MCF 10A (cell line): ENCODE measurements at regions not wholly inside any gene's neighbourhood (a gene's known extent, or its start where the extent isn't known, plus 50 kb on each side); places are given as distances from the start of the nearest gene placed in this dataset.
A peak's percentile ranks its signal among the peaks of the same experiment; 100 is the strongest.

Experiments
- BruUV-seq: library from RNA; stranded (reverse); fragments of 400-500 nt; replicated peaks from 2 replicates; lab custom pipeline; 2021; lab: Mats Ljungman, UMichigan
- CTCF ChIA-PET: fragments of 300-600 bp; sonication (Branson Sonifier 250); formaldehyde crosslinking; extraction: SDS; loops from one replicate; lab custom pipeline; 2021; ENCODE audit warnings: antibody characterized with exemption, inconsistent platforms; lab: Yijun Ruan, JAX
- POLR2A ChIA-PET: fragments of 300-600, 350-650 bp; sonication (Branson Sonifier 250); formaldehyde crosslinking; extraction: SDS; loops from one replicate; lab custom pipeline; 2020; ENCODE audit warnings: antibody characterized with exemption, inconsistent platforms; lab: Yijun Ruan, JAX
- DNase-seq: peaks from one replicate; pipeline ENCODE4 v3.0.0-alpha.2; 2018; ENCODE audit not compliant: unreplicated experiment
- H3K27ac Mint-ChIP-seq: one replicate; pipeline ENCODE4 v1.8.0; 2022; ENCODE audit warnings: mild to moderate bottlenecking, low read depth, mixed read lengths; ENCODE audit not compliant: unreplicated experiment
- H3K27me3 Mint-ChIP-seq: one replicate; pipeline ENCODE4 v1.8.0; 2022; ENCODE audit warnings: mixed read lengths; ENCODE audit not compliant: insufficient read depth, unreplicated experiment
- H3K36me3 Mint-ChIP-seq: one replicate; pipeline ENCODE4 v1.8.0; 2022; ENCODE audit warnings: mild to moderate bottlenecking, moderate library complexity, mixed read lengths; ENCODE audit not compliant: insufficient read depth, unreplicated experiment
- H3K4me1 Mint-ChIP-seq: one replicate; pipeline ENCODE4 v1.8.0; 2022; ENCODE audit warnings: mixed read lengths; ENCODE audit not compliant: insufficient read depth, unreplicated experiment
- H3K4me3 Mint-ChIP-seq: one replicate; pipeline ENCODE4 v1.8.0; 2022; ENCODE audit warnings: mild to moderate bottlenecking, moderate library complexity, mixed read lengths; ENCODE audit not compliant: unreplicated experiment
- H3K9me3 Mint-ChIP-seq: one replicate; pipeline ENCODE4 v1.8.0; 2022; ENCODE audit warnings: mixed read lengths; ENCODE audit not compliant: unreplicated experiment
- intact Hi-C: fragments of 100-400 bp; cut with micrococcal nuclease; formaldehyde crosslinking; loops from 2 replicates; pipeline ENCODE4 v1.14.1; 2022
- TF ChIP-seq, protein P1 (sequence below): fragments of 200-600 bp; IDR thresholded peaks from one replicate; pipeline ENCODE4 v1.8.0; 2022; ENCODE audit warnings: antibody characterized with exemption, mild to moderate bottlenecking; ENCODE audit not compliant: unreplicated experiment

DNA sequence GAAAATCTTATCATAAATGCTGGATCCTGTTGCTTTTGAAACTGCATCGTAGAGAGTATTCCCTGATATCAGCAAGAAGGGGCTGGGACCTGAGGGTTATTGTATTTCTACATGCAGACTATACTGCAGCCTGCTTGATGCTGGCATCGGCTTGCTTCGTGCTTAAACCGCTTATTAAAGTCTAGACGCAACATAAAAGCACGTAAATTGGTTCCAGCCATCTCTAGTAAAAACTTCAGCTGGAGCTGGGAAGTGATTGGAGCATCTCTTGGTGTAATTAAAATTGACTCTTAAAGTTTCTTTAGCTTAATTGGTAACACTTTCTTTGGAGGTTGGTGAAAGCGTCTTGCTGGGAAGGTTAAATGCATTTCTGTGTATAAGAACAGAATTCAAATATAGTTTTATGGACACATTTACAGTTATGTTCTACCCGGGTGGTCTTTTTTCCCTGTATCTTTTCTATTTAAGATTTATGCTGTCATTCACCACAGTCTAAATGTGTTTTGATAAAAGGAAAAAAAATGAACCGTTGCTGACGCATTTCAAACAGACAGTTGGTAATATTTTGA is 139.0 kb upstream of the JAG1 start:
- ChIA-PET CTCF (interaction anchor here (0.6 to 1.0 kb wide), 3 partner anchors 96 to 1381 kb away, joined by 3 to 5 read pairs (median 3); no protein-coding TSS in a partner anchor), POLR2A (interaction anchor here (0.7 to 1.0 kb wide), 2 partner anchors 66 to 139 kb away, joined by 3 read pairs; no protein-coding TSS in a partner anchor)
- no peaks in the 10 kb centered on the region for H3K9me3 Mint-ChIP-seq
- H3K36me3 Mint-ChIP-seq = no peaks in the 10 kb centered on the region
- no peak for DNase-seq
- intact Hi-C loops = no loop called here
- H3K4me3 Mint-ChIP-seq = no peak overlapping the region
- no peak overlapping the region for H3K27ac Mint-ChIP-seq
- TF ChIP-seq, protein P1, sequence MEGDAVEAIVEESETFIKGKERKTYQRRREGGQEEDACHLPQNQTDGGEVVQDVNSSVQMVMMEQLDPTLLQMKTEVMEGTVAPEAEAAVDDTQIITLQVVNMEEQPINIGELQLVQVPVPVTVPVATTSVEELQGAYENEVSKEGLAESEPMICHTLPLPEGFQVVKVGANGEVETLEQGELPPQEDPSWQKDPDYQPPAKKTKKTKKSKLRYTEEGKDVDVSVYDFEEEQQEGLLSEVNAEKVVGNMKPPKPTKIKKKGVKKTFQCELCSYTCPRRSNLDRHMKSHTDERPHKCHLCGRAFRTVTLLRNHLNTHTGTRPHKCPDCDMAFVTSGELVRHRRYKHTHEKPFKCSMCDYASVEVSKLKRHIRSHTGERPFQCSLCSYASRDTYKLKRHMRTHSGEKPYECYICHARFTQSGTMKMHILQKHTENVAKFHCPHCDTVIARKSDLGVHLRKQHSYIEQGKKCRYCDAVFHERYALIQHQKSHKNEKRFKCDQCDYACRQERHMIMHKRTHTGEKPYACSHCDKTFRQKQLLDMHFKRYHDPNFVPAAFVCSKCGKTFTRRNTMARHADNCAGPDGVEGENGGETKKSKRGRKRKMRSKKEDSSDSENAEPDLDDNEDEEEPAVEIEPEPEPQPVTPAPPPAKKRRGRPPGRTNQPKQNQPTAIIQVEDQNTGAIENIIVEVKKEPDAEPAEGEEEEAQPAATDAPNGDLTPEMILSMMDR = no peak
- BruUV-seq = no TSS peak
- H3K27me3 Mint-ChIP-seq = no peaks in the 10 kb centered on the region
- no peaks in the 10 kb centered on the region for H3K4me1 Mint-ChIP-seq

DNA sequence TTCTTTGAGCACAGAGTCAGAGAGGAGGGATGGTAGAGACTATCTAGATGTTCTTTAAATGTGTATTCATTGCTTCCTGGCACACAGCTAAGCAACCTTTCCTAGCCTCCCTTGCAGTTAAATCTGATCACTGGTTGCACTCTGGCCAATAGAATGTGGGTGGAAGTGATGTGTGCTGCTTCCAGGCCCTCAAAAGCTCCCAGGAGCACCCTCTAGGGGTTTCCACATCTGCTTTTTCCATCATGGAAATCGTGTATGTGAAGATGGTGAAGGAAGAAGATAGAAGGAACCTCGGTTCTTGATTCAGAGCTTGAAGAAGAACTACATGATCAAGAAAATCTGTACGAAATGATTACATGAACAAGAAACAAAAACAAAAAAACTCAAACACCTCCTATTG is 149.8 kb upstream of the JAG1 start:
- H3K27ac Mint-ChIP-seq = no peak overlapping the region
- ChIA-PET POLR2A (interaction anchor here (0.7 to 1.6 kb wide), 3 partner anchors 10 to 631 kb away, joined by 3 to 4 read pairs (median 3); no protein-coding TSS in a partner anchor), CTCF (interaction anchor here (0.7 to 1.4 kb wide), 4 partner anchors 17 to 131 kb away, joined by 3 to 7 read pairs (median 3); no protein-coding TSS in a partner anchor)
- no peaks in the 10 kb centered on the region for H3K4me1 Mint-ChIP-seq
- H3K27me3 Mint-ChIP-seq = no peaks in the 10 kb centered on the region
- TF ChIP-seq, protein P1 = no peak
- peak; percentile 1 for DNase-seq
- BruUV-seq = no TSS peak
- no peak overlapping the region for H3K4me3 Mint-ChIP-seq
- H3K9me3 Mint-ChIP-seq = no peaks in the 10 kb centered on the region
- intact Hi-C loops = no loop called here
- H3K36me3 Mint-ChIP-seq = no peaks in the 10 kb centered on the region

DNA sequence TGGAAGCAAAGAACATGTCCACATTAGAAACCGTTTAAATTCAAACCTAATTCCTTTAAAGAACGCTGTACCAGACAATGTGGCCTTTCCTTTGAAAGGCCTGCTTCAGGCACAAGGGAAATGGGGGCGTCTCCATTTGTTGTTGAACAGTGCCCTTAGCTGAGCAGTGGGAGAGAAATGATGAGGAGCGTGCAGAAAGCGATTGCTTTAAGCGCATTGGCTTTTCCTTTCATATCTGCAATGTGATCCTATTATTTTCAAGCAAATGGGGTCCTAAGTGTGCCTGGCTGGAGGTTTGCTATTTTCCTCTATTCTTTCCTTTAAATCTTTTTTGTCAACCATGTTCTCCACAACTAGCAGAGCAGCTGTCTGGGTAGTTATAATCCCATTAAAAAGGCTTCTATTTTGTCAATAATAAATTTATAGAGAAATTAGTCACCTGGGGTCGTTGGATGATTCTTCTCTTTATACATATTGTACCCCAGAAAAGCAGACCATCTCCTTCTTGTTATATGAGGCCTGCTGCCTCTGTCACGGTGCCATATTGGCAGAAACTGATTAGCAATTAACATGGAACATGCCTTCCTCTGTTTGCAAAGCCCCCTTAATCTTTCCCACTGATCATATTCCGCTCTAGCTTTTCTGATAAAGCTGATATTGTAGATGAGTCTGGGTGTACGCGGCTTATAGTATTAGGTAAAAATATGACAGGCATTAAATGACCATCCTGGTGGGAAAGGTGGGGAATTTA is 151.1 kb upstream of the JAG1 start:
- CTCF ChIA-PET = no interaction called here
- H3K36me3 Mint-ChIP-seq = no peaks in the 10 kb centered on the region
- no peak overlapping the region for H3K4me3 Mint-ChIP-seq
- POLR2A ChIA-PET = no interaction called here
- H3K27me3 Mint-ChIP-seq = no peaks in the 10 kb centered on the region
- H3K9me3 Mint-ChIP-seq = no peaks in the 10 kb centered on the region
- TF ChIP-seq, protein P1 = no peak
- no peaks in the 10 kb centered on the region for H3K4me1 Mint-ChIP-seq
- H3K27ac Mint-ChIP-seq = no peak overlapping the region
- no TSS peak for BruUV-seq
- no peak for DNase-seq
- intact Hi-C loops = no loop called here

DNA sequence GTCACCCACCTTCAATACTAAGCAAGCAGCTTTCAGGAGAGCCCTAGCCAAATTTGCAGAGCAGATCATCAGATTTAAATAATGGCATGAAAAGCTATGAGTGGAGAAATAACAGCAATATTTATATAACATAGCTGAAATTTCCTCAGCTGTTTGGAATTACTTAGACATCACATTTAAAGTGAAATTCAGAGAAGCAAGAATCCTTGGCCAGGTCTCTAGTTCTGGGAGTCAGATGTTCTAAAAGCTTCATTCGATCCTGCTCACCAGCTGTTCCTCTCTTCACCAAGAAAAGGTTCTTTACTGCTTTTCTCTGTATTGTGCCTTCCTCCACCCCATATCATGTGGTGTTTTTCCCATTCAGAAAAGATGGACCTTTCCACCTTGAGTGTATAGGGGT is 152.3 kb upstream of the JAG1 start:
- no peak overlapping the region for H3K27ac Mint-ChIP-seq
- H3K4me3 Mint-ChIP-seq = no peak overlapping the region
- BruUV-seq = no TSS peak
- DNase-seq = no peak
- no peaks in the 10 kb centered on the region for H3K9me3 Mint-ChIP-seq
- ChIA-PET CTCF (interaction anchor here (0.7 to 1.0 kb wide), 2 partner anchors 24 to 353 kb away, joined by 3 read pairs; no protein-coding TSS in a partner anchor), POLR2A (interaction anchor here (0.6 to 2.0 kb wide), 4 partner anchors 9 to 780 kb away, joined by 3 to 8 read pairs (median 4); no protein-coding TSS in a partner anchor)
- TF ChIP-seq, protein P1 = no peak
- no peaks in the 10 kb centered on the region for H3K27me3 Mint-ChIP-seq
- intact Hi-C loops = no loop called here
- no peaks in the 10 kb centered on the region for H3K36me3 Mint-ChIP-seq
- H3K4me1 Mint-ChIP-seq = no peaks in the 10 kb centered on the region
